Heart left ventricle (tissue), 13 donors: ENCODE measurements at regions not wholly inside any gene's neighbourhood (a gene's known extent, or its start where the extent isn't known, plus 50 kb on each side); places are given as distances from the start of the nearest gene placed in this dataset.

Source experiments
- POLR2A ChIP-seq, 2 donors: fragments of 450-650 bp; IDR thresholded peaks; one replicate each; pipeline ENCODE4 v1.6.1; 2017; ENCODE audit warnings: antibody characterized with exemption in 2 of 2, mild to moderate bottlenecking in 2 of 2, moderate library complexity in 2 of 2
- TF ChIP-seq, protein P1 (sequence below), 12 donors: fragments of 200-600 bp; sonication (generic) in 4 of 12; IDR thresholded peaks; one replicate each; pipeline versions ENCODE4 v1.5.0 to v1.8.0; 2018 to 2022; ENCODE audit warnings: antibody characterized with exemption in 12 of 12, mild to moderate bottlenecking in 5 of 12
- donor health status: ischemic (EF 13 %, LVEDD 7.1; RV severe dilation, severe dysfunction).
- donor health status: DM: no; HTN: yes; CAD: no.
- donor health status: DM: no; HTN: no; CAD: no.
- donor health status: ischemic (EF 25% LVEDD 6.9; RV normal size, moderate dysfunction).
- donor health status: ischemic (EF 25% LVEDD 5.7; RV mildly dilated, moderate dysfunction).
- donor health status: ischemic (EF 35%, LVEDD 5.7; RV mildly dilated, moderate dysfunction).
- donor health status: nonischemic (EF 11% LVEDD 7.7; RV severe dilation, severe dysfunction).
- donor health status: DM: yes; HTN: yes; CAD: no.
- donor health status: PGD.
- donor health status: ischemic (EF 29% LVEDD 5.4; RV normal size, mild dysfunction).
- donor health status: nonischemic (EF 23%, LVEDD 6.1; RV moderate dilation, normal function).

DNA sequence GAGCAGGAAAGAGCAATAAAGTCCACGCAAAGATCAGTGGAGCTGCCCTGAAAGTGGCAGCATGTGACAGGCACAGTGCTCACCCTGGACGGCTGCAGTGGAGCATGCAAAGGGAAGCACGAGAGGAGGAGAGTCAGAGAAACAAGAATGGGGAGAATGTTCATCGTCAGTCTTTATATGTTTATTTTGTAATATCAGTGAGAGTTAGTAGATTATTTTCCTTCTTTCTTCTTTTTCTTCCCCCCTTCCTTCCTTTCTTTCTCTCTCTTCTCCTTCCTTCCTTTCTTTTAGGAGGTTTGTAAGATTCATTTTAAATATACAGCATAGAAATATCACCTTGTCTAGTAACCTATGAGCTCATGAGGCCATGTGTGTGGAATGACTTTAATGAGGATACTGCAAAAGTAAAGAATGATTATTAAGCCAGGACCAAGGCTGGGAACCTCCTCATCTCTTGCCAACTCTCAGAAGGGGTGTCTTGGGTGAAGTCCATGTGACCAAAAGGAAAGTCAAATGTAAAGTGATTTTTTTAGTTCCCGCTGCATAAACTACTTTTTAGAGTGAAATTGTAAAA lies 321.1 kb downstream of the AASDHPPT start:
- TF ChIP-seq, protein P1, sequence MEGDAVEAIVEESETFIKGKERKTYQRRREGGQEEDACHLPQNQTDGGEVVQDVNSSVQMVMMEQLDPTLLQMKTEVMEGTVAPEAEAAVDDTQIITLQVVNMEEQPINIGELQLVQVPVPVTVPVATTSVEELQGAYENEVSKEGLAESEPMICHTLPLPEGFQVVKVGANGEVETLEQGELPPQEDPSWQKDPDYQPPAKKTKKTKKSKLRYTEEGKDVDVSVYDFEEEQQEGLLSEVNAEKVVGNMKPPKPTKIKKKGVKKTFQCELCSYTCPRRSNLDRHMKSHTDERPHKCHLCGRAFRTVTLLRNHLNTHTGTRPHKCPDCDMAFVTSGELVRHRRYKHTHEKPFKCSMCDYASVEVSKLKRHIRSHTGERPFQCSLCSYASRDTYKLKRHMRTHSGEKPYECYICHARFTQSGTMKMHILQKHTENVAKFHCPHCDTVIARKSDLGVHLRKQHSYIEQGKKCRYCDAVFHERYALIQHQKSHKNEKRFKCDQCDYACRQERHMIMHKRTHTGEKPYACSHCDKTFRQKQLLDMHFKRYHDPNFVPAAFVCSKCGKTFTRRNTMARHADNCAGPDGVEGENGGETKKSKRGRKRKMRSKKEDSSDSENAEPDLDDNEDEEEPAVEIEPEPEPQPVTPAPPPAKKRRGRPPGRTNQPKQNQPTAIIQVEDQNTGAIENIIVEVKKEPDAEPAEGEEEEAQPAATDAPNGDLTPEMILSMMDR (IDR thresholded peaks at IDR 0.05): no peak
- TF ChIP-seq POLR2A (IDR thresholded peaks at IDR 0.05): no peak
